ENCODE measurements at regions not wholly inside any gene's neighbourhood (a gene's known extent, or its start where the extent isn't known, plus 50 kb on each side); places are given as distances from the start of the nearest gene placed in this dataset.

- no peak for TF ChIP-seq EZH2 (IDR thresholded peaks at IDR 0.05; ENCODE audit: insufficient read depth, poor library complexity, severe bottlenecking)
- TF ChIP-seq EZH2phosphoT487 (IDR thresholded peaks at IDR 0.05; ENCODE audit: insufficient read depth, low read depth), result no peak
Measured at GRCh38 chr14:96965885-96966595, 168.9 kb downstream of the VRK1 start.

All from GM23248 (cell line).